ENCODE measurements at regions not wholly inside any gene's neighbourhood (a gene's known extent, or its start where the extent isn't known, plus 50 kb on each side); places are given as distances from the start of the nearest gene placed in this dataset.
A peak's percentile ranks its signal among the peaks of the same experiment; 100 is the strongest.

- H3K9me3 ChIP-seq: no peaks in the 10 kb centered on the region
- no peaks in the 10 kb centered on the region for H3K27me3 ChIP-seq
- no peak for TF ChIP-seq CTCF (IDR thresholded peaks at IDR 0.05)
- no peak overlapping the region for H3K27ac ChIP-seq
- no peaks in the 10 kb centered on the region for H3K36me3 ChIP-seq
- H3K4me1 ChIP-seq: no peaks in the 10 kb centered on the region
- peak; percentile 71 for ATAC-seq
- intact Hi-C loops (cut with DNase I): no loop called here
- no peak overlapping the region for H3K4me3 ChIP-seq
- DNase-seq: no peak
Measured at GRCh38 chr3:21169948-21170347, 581.1 kb downstream of the ZNF385D start.

- Histone ChIP-seq H3K4me3 (no peak overlapping the region), H3K4me1 (no peaks in the 10 kb centered on the region), H3K27me3 (no peaks in the 10 kb centered on the region), H3K36me3 (no peaks in the 10 kb centered on the region), H3K27ac (no peak overlapping the region), H3K9me3 (no peaks in the 10 kb centered on the region)
- DNase-seq (no peak), ATAC-seq (peak; percentile 68)
- intact Hi-C loops (cut with DNase I): no loop called here
- TF ChIP-seq CTCF (IDR thresholded peaks at IDR 0.05): no peak
Measured at GRCh38 chr3:21168471-21168870, 582.5 kb downstream of the ZNF385D start.

GRCh38 chr3:21163956-21164355 lies 587.1 kb downstream of the ZNF385D start:
- no peaks in the 10 kb centered on the region for H3K27me3 ChIP-seq
- H3K9me3 ChIP-seq: no peaks in the 10 kb centered on the region
- H3K27ac ChIP-seq: no peak overlapping the region
- H3K4me1 ChIP-seq: no peaks in the 10 kb centered on the region
- ATAC-seq: no peak
- H3K4me3 ChIP-seq: no peak overlapping the region
- no peaks in the 10 kb centered on the region for H3K36me3 ChIP-seq
- no peak for TF ChIP-seq CTCF (IDR thresholded peaks at IDR 0.05)
- intact Hi-C loops (cut with DNase I): no loop called here
- DNase-seq: no peak

GRCh38 chr3:21159543-21159906 lies 591.5 kb downstream of the ZNF385D start:
- intact Hi-C loops (cut with DNase I): no loop called here
- Histone ChIP-seq H3K27ac (no peak overlapping the region), H3K9me3 (no peaks in the 10 kb centered on the region), H3K36me3 (no peaks in the 10 kb centered on the region), H3K4me3 (no peak overlapping the region), H3K4me1 (no peaks in the 10 kb centered on the region), H3K27me3 (no peaks in the 10 kb centered on the region)
- TF ChIP-seq CTCF (IDR thresholded peaks at IDR 0.05): no peak
- DNase-seq (no peak), ATAC-seq (no peak)

GRCh38 chr3:21158861-21159542 lies 592.0 kb downstream of the ZNF385D start:
- no peak for TF ChIP-seq CTCF (IDR thresholded peaks at IDR 0.05)
- DNase-seq (no peak), ATAC-seq (no peak)
- Histone ChIP-seq H3K36me3 (no peaks in the 10 kb centered on the region), H3K9me3 (no peaks in the 10 kb centered on the region), H3K4me1 (no peaks in the 10 kb centered on the region), H3K4me3 (no peak overlapping the region), H3K27ac (no peak overlapping the region), H3K27me3 (no peaks in the 10 kb centered on the region)
- intact Hi-C loops (cut with DNase I): no loop called here

Data from left lung (tissue), 4 donors.